HepG2 (cell line): ENCODE measurements at regions not wholly inside any gene's neighbourhood (a gene's known extent, or its start where the extent isn't known, plus 50 kb on each side); places are given as distances from the start of the nearest gene placed in this dataset.

Experiments
- ATAC-seq: fragments of 200-7000 bp; cut with Tn5 transposase; 3 replicates; pipeline ENCODE4 v1.9.1; 2020; ENCODE audit warnings: mild to moderate bottlenecking, moderate library complexity
- BruUV-seq: library from RNA; stranded (reverse); fragments of 400-500 nt; replicated peaks from 2 replicates; lab custom pipeline; 2021; lab: Mats Ljungman, UMichigan
- CTCF ChIA-PET: fragments of 300-600 bp; formaldehyde crosslinking; extraction: SDS; loops from one replicate; lab custom pipeline; 2021; ENCODE audit warnings: low total read pairs, inconsistent platforms, low intra/inter-chr PET ratio; lab: Yijun Ruan, JAX
- POLR2A ChIA-PET: fragments of 350-600 bp; sonication (Branson Sonifier 250); formaldehyde crosslinking; loops from one replicate; lab custom pipeline; 2020; ENCODE audit warnings: antibody characterized with exemption, inconsistent platforms; lab: Yijun Ruan, JAX
- DNase-seq: peaks from one replicate; pipeline ENCODE4 v3.0.0-alpha.2; 2015; ENCODE audit warnings: low spot score
- FAIRE-seq: peaks from 3 replicates; lab custom pipeline; 2011; peaks lifted over from hg19 to GRCh38; lab: Jason Lieb, UNC
- H2AFZ ChIP-seq: one replicate; pipeline ENCODE4 v1.6.1; 2011; ENCODE audit warnings: low read length, inconsistent platforms
- H3K27ac ChIP-seq: fragments of 300-600 bp; 3 replicates; pipeline ENCODE4 v1.8.0; 2011; ENCODE audit warnings: mixed run types, mild to moderate bottlenecking, mixed read lengths, low read length, inconsistent platforms; ENCODE audit not compliant: insufficient read depth; ENCODE audit errors: extremely low read length
- H3K27me3 ChIP-seq, 2 experiments: fragments of 200-600 bp in 1 of 2; 2 replicates in 1 of 2; 3 replicates in 1 of 2; pipeline versions ENCODE4 v1.6.0 to v1.8.0; 2011; ENCODE audit warnings: low read length in 2 of 2, mild to moderate bottlenecking in 2 of 2, moderate library complexity in 2 of 2, inconsistent platforms in 1 of 2; ENCODE audit not compliant: insufficient read depth in 2 of 2, control insufficient read depth in 1 of 2
- H3K36me3 ChIP-seq, 2 experiments: fragments of 200-600 bp in 1 of 2; replicated peaks in 1 of 2; 2 replicates in 1 of 2; 3 replicates in 1 of 2; pipeline versions ENCODE4 v1.5.1 to v1.8.0; 2011; ENCODE audit warnings: low read length in 2 of 2, inconsistent platforms in 1 of 2; ENCODE audit not compliant: insufficient read depth in 2 of 2, control insufficient read depth in 1 of 2
- H3K4me1 ChIP-seq: 2 replicates; pipeline ENCODE4 v1.5.1; 2012; ENCODE audit warnings: low read length, inconsistent platforms; ENCODE audit not compliant: insufficient read depth
- H3K4me2 ChIP-seq: 2 replicates; pipeline ENCODE4 v1.6.0; 2011; ENCODE audit warnings: low read depth, low read length, inconsistent platforms
- H3K4me3 ChIP-seq, 3 experiments: fragments of 200-600 bp in 1 of 3; sonication (generic), shearing (Covaris generic) in 1 of 3; replicated peaks in 1 of 3; 2 replicates each; pipeline ENCODE4 v1.5.1; 2011 to 2016; ENCODE audit warnings: low read length in 3 of 3, inconsistent platforms in 2 of 3, low read depth in 2 of 3, mild to moderate bottlenecking in 2 of 3, control low read depth in 1 of 3, mixed read lengths in 1 of 3; ENCODE audit not compliant: insufficient read depth in 1 of 3
- H3K79me2 ChIP-seq: one replicate; pipeline ENCODE4 v1.6.1; 2011; ENCODE audit warnings: low read length, inconsistent platforms; ENCODE audit not compliant: insufficient read depth
- H3K9ac ChIP-seq: 2 replicates; pipeline ENCODE4 v1.6.0; 2011; ENCODE audit warnings: mild to moderate bottlenecking, low read depth, low read length, inconsistent platforms; ENCODE audit not compliant: insufficient read depth
- H3K9me3 ChIP-seq: 2 replicates; pipeline ENCODE4 v1.5.1; 2012; ENCODE audit warnings: mild to moderate bottlenecking, low read length
- H4K20me1 ChIP-seq: 2 replicates; pipeline ENCODE4 v1.6.0; 2011; ENCODE audit warnings: inconsistent platforms, mild to moderate bottlenecking, low read length, moderate library complexity; ENCODE audit not compliant: insufficient read depth
- BRD4 ChIP-seq: sonication (generic); formaldehyde crosslinking; IDR thresholded peaks from 2 replicates; pipeline ENCODE4 v1.4.0; 2020; ENCODE audit warnings: missing genetic modification reagents
- HNRNPK ChIP-seq: fragments of 200-400 bp; formaldehyde crosslinking; IDR thresholded peaks from 2 replicates; pipeline ENCODE4 v1.6.1; 2018; ENCODE audit warnings: low read length, low read depth, moderate library complexity, mild to moderate bottlenecking; ENCODE audit not compliant: poor library complexity, severe bottlenecking
- HOXA3 ChIP-seq: sonication (generic); formaldehyde crosslinking; IDR thresholded peaks from 2 replicates; pipeline ENCODE4 v1.5.0; 2020; ENCODE audit warnings: missing genetic modification reagents
- MED8 ChIP-seq: sonication (generic); formaldehyde crosslinking; IDR thresholded peaks from 2 replicates; pipeline ENCODE4 v1.8.1; 2023; ENCODE audit warnings: mild to moderate bottlenecking, missing genetic modification reagents; ENCODE audit not compliant: insufficient replicate concordance
- MZF1 ChIP-seq: sonication (generic); formaldehyde crosslinking; IDR thresholded peaks from 2 replicates; pipeline ENCODE4 v1.8.1; 2023; ENCODE audit warnings: mild to moderate bottlenecking, missing genetic modification reagents, borderline replicate concordance
- SCMH1 ChIP-seq: sonication (generic); formaldehyde crosslinking; IDR thresholded peaks from 2 replicates; pipeline ENCODE4 v1.9.0; 2021; ENCODE audit warnings: missing genetic modification reagents, mild to moderate bottlenecking, borderline replicate concordance
- SNRNP70 ChIP-seq: fragments of 200-400 bp; formaldehyde crosslinking; IDR thresholded peaks from 2 replicates; pipeline ENCODE4 v1.6.1; 2017; ENCODE audit warnings: mild to moderate bottlenecking, low read depth, low read length, moderate library complexity
- ZNF354B ChIP-seq: sonication (generic); formaldehyde crosslinking; IDR thresholded peaks from 2 replicates; pipeline ENCODE4 v1.8.0; 2022; ENCODE audit warnings: mild to moderate bottlenecking, missing genetic modification reagents
- ZNF367 ChIP-seq: sonication (generic); formaldehyde crosslinking; IDR thresholded peaks from 2 replicates; pipeline ENCODE4 v1.4.0; 2020; ENCODE audit warnings: missing genetic modification reagents, borderline replicate concordance
- ZNF407 ChIP-seq: sonication (generic); formaldehyde crosslinking; IDR thresholded peaks from one replicate; pipeline ENCODE4 v1.5.1; 2020; ENCODE audit warnings: mild to moderate bottlenecking, missing genetic modification reagents; ENCODE audit errors: not compliant biosample characterization
- ZNF550 ChIP-seq: sonication (generic); formaldehyde crosslinking; IDR thresholded peaks from 2 replicates; pipeline ENCODE4 v1.4.0; 2020; ENCODE audit warnings: mild to moderate bottlenecking, missing genetic modification reagents, borderline replicate concordance
- ZNF598 ChIP-seq: sonication (generic); formaldehyde crosslinking; IDR thresholded peaks from 2 replicates; pipeline ENCODE4 v1.5.1; 2020; ENCODE audit warnings: mild to moderate bottlenecking, missing genetic modification reagents, borderline replicate concordance
- in situ Hi-C: cut with HindIII; loops from 2 replicates; pipeline ENCODE4 v1.10.0; 2017; ENCODE audit warnings: low pct_unique_long_range_greater_than_20kb; ENCODE audit not compliant: extremely low pct_ligation_motif_present
- intact Hi-C: fragments of 100-400 bp; cut with micrococcal nuclease; formaldehyde crosslinking; loops from one replicate; pipeline ENCODE4 v1.10.0; 2022; ENCODE audit not compliant: unreplicated experiment
- TF ChIP-seq, protein P1 (sequence below): IDR thresholded peaks from 2 replicates; pipeline ENCODE4 v1.6.1; 2016; ENCODE audit warnings: low read depth
- TF ChIP-seq, protein P2 (sequence below): sonication (generic); formaldehyde crosslinking; IDR thresholded peaks from 2 replicates; pipeline ENCODE4 v1.5.0; 2020; ENCODE audit warnings: missing genetic modification reagents

- Histone ChIP-seq H3K9ac (no peak overlapping the region), H3K27me3 (no peaks in the 10 kb centered on the region), H3K27ac (no peak overlapping the region), H4K20me1 (no peaks in the 10 kb centered on the region), H3K9me3 (no peaks in the 10 kb centered on the region), H3K4me1 (no peaks in the 10 kb centered on the region), H3K79me2 (no peaks in the 10 kb centered on the region), H2AFZ (no peak overlapping the region), H3K4me2 (no peak overlapping the region), H3K36me3 (no peaks in the 10 kb centered on the region), H3K4me3 (no peak overlapping the region)
- ATAC-seq (no peak), FAIRE-seq (no peak), DNase-seq (no peak)
- CTCF ChIA-PET, result no interaction called here
- intact Hi-C loops (no loop called here), in situ Hi-C loops (no loop called here)
- POLR2A ChIA-PET, result no interaction called here
- no TSS peak for BruUV-seq
- TF ChIP-seq HOXA3 (CRISPR knock-in tag) (no peak), MED8 (CRISPR knock-in tag) (no peak), ZNF598 (no peak), BRD4 (CRISPR knock-in tag) (no peak), ZNF354B (CRISPR knock-in tag) (no peak), SNRNP70 (no peak), ZNF550 (CRISPR knock-in tag) (no peak), HNRNPK (no peak), MZF1 (CRISPR knock-in tag) (no peak), ZNF367 (CRISPR knock-in tag) (no peak), SCMH1 (CRISPR knock-in tag) (no peak), ZNF407 (no peak)
- TF ChIP-seq, protein P1, sequence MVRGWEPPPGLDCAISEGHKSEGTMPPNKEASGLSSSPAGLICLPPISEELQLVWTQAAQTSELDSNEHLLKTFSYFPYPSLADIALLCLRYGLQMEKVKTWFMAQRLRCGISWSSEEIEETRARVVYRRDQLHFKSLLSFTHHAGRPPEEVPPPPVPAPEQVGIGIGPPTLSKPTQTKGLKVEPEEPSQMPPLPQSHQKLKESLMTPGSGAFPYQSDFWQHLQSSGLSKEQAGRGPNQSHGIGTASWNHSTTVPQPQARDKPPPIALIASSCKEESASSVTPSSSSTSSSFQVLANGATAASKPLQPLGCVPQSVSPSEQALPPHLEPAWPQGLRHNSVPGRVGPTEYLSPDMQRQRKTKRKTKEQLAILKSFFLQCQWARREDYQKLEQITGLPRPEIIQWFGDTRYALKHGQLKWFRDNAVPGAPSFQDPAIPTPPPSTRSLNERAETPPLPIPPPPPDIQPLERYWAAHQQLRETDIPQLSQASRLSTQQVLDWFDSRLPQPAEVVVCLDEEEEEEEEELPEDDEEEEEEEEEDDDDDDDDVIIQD (CRISPR knock-in tag), result no peak
- TF ChIP-seq, protein P2, sequence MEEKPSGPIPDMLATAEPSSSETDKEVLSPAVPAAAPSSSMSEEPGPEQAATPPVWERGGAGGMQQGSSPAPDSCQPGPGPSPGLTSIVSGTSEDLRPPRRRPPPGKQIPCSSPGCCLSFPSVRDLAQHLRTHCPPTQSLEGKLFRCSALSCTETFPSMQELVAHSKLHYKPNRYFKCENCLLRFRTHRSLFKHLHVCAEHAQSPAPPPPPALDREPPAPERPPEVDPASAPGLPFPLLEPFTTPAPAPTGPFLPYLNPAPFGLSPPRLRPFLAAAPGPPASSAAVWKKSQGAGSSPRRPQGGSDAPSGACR (CRISPR knock-in tag), result no peak
Measured at GRCh38 chr2:187272255-187272654, 175.8 kb downstream of the CALCRL start.
